ENCODE measurements at regions not wholly inside any gene's neighbourhood (a gene's known extent, or its start where the extent isn't known, plus 50 kb on each side); places are given as distances from the start of the nearest gene placed in this dataset.
"Not testable (repeated sequence)": the region's sequence is repeated elsewhere in the genome, so short reads cannot be mapped to it uniquely, and the experiment has no call there.

- intact Hi-C loops (cut with DNase I): no loop called here
- no peak for DNase-seq (ENCODE audit: low spot score)
Measured at GRCh38 chr6:14759976-14760672, 485.7 kb upstream of the JARID2 start.

- no peak for DNase-seq (ENCODE audit: low spot score)
- intact Hi-C loops (cut with DNase I): no loop called here
Measured at GRCh38 chr6:14762077-14762476, 483.8 kb upstream of the JARID2 start.

GRCh38 chr6:14763139-14763538, 482.7 kb upstream of the JARID2 start:
- no peak for DNase-seq (ENCODE audit: low spot score)
- intact Hi-C loops (cut with DNase I): no loop called here

GRCh38 chr6:14763616-14764015, 482.3 kb upstream of the JARID2 start:
- no peak for DNase-seq (ENCODE audit: low spot score)
- intact Hi-C loops (cut with DNase I): no loop called here

- intact Hi-C loops (cut with DNase I): no loop called here
- no peak for DNase-seq (ENCODE audit: low spot score)
Measured at GRCh38 chr6:14765106-14765505, 480.8 kb upstream of the JARID2 start.

GRCh38 chr6:14765721-14766390, 480.0 kb upstream of the JARID2 start:
- intact Hi-C loops (cut with DNase I): no loop called here

GRCh38 chr6:14766391-14766994, 479.4 kb upstream of the JARID2 start:
- intact Hi-C loops (cut with DNase I): no loop called here
- no peak for DNase-seq (ENCODE audit: low spot score)

More at GRCh38 chr6:14765721-14766390, 480.0 kb upstream of the JARID2 start:
- no peak for DNase-seq (ENCODE audit: low spot score)

GRCh38 chr6:14767226-14767625, 478.6 kb upstream of the JARID2 start:
- DNase-seq (ENCODE audit: low spot score): no peak
- intact Hi-C loops (cut with DNase I): no loop called here

- no peak for DNase-seq (ENCODE audit: low spot score)
- intact Hi-C loops (cut with DNase I): no loop called here
Measured at GRCh38 chr6:14770040-14770439, 475.8 kb upstream of the JARID2 start.

- intact Hi-C loops (cut with DNase I): no loop called here
- no peak for DNase-seq (ENCODE audit: low spot score)
Measured at GRCh38 chr6:14770572-14770971, 475.3 kb upstream of the JARID2 start.

GRCh38 chr6:14771016-14771415, 474.9 kb upstream of the JARID2 start:
- intact Hi-C loops (cut with DNase I): no loop called here

GRCh38 chr6:14772188-14772587, 473.7 kb upstream of the JARID2 start:
- intact Hi-C loops (cut with DNase I): no loop called here
- DNase-seq (ENCODE audit: low spot score): no peak

More at GRCh38 chr6:14771016-14771415, 474.9 kb upstream of the JARID2 start:
- DNase-seq (ENCODE audit: low spot score): no peak

- intact Hi-C loops (cut with DNase I): no loop called here
- DNase-seq (ENCODE audit: low spot score): no peak
Measured at GRCh38 chr6:14775528-14775927, 470.3 kb upstream of the JARID2 start.

- DNase-seq (ENCODE audit: low spot score): no peak
- intact Hi-C loops (cut with DNase I): no loop called here
Measured at GRCh38 chr6:14776307-14776706, 469.6 kb upstream of the JARID2 start.

- intact Hi-C loops (cut with DNase I): no loop called here
Measured at GRCh38 chr6:14781772-14782525, 463.9 kb upstream of the JARID2 start.

GRCh38 chr6:14782921-14783464, 462.9 kb upstream of the JARID2 start:
- intact Hi-C loops (cut with DNase I); DNase-seq (ENCODE audit: low spot score): not testable (repeated sequence)

More at GRCh38 chr6:14781772-14782525, 463.9 kb upstream of the JARID2 start:
- DNase-seq (ENCODE audit: low spot score): no peak

GRCh38 chr6:14783594-14783993, 462.3 kb upstream of the JARID2 start:
- intact Hi-C loops (cut with DNase I): no loop called here
- DNase-seq (ENCODE audit: low spot score): no peak

GRCh38 chr6:14784596-14785492, 461.0 kb upstream of the JARID2 start:
- DNase-seq (ENCODE audit: low spot score): no peak
- intact Hi-C loops (cut with DNase I): no loop called here

- no peak for DNase-seq (ENCODE audit: low spot score)
- intact Hi-C loops (cut with DNase I): no loop called here
Measured at GRCh38 chr6:14785493-14785790, 460.4 kb upstream of the JARID2 start.

All from cardiac septum (tissue), 1 donor.